NT2/D1 (cell line): ENCODE measurements at regions not wholly inside any gene's neighbourhood (a gene's known extent, or its start where the extent isn't known, plus 50 kb on each side); places are given as distances from the start of the nearest gene placed in this dataset.

Experiments used
- SUZ12 ChIP-seq: IDR thresholded peaks from 2 replicates; pipeline ENCODE4 v1.6.1; 2011; ENCODE audit not compliant: insufficient read length, insufficient read depth; ENCODE audit errors: extremely low read depth
- YY1 ChIP-seq: IDR thresholded peaks from 2 replicates; pipeline ENCODE4 v1.6.1; 2011; ENCODE audit not compliant: insufficient read length, insufficient read depth
- ZNF274 ChIP-seq: IDR thresholded peaks from 2 replicates; pipeline ENCODE4 v1.6.1; 2011; ENCODE audit warnings: mild to moderate bottlenecking, low read depth, low read length

DNA sequence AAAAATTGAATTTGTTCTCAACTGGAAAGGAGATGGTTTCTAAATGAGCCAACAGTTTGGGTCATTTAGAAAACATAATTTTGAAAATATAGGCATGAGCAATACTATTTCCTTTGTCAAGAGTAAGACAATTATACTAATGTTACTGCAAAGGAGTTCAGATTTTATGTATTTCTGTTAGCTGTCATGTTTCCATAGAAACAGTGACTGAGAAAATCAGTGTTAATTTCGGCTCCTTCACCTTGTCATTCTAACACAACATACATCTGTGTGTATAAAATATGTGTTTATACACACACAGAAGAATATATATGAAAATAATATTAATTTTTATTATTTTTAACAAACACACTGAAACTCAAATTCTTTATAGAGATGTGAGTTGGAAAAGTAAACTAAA, 178.0 kb upstream of the SPHKAP start:
- TF ChIP-seq ZNF274: no peak
- no peak for TF ChIP-seq SUZ12
- no peak for TF ChIP-seq YY1
